ENCODE measurements at regions not wholly inside any gene's neighbourhood (a gene's known extent, or its start where the extent isn't known, plus 50 kb on each side); places are given as distances from the start of the nearest gene placed in this dataset.

GRCh38 chr6:164042212-164042611, 627.7 kb downstream of the QKI start:
- TF ChIP-seq, protein P1, sequence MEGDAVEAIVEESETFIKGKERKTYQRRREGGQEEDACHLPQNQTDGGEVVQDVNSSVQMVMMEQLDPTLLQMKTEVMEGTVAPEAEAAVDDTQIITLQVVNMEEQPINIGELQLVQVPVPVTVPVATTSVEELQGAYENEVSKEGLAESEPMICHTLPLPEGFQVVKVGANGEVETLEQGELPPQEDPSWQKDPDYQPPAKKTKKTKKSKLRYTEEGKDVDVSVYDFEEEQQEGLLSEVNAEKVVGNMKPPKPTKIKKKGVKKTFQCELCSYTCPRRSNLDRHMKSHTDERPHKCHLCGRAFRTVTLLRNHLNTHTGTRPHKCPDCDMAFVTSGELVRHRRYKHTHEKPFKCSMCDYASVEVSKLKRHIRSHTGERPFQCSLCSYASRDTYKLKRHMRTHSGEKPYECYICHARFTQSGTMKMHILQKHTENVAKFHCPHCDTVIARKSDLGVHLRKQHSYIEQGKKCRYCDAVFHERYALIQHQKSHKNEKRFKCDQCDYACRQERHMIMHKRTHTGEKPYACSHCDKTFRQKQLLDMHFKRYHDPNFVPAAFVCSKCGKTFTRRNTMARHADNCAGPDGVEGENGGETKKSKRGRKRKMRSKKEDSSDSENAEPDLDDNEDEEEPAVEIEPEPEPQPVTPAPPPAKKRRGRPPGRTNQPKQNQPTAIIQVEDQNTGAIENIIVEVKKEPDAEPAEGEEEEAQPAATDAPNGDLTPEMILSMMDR (IDR thresholded peaks at IDR 0.05; ENCODE audit: insufficient read depth, missing control alignments), result no peak
- DNase-seq (ENCODE audit: insufficient read length, low spot score), result no peak
- no peak for FAIRE-seq

DNA sequence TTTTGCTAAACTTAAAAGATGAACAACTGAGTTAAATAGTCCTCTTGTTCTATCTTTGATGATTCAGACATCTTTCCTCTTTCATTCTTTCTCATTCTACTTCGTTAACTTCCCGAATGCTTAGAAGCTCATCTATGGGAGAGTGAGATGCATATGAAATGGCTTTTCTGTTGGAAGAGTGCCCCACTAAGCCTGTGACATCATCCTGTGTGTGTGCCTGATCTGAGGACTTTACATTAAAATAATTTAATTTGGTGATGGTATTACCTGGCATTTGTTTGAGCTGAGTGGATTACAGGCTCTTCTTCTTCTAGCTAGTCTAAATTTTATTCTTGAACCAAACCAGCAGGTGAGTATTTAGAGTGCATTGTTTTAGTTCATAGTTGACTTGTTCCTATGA, 626.5 kb downstream of the QKI start:
- no peak for DNase-seq (ENCODE audit: insufficient read length, low spot score)
- FAIRE-seq, result no peak
- TF ChIP-seq, protein P1 (IDR thresholded peaks at IDR 0.05; ENCODE audit: insufficient read depth, missing control alignments), result no peak

DNA sequence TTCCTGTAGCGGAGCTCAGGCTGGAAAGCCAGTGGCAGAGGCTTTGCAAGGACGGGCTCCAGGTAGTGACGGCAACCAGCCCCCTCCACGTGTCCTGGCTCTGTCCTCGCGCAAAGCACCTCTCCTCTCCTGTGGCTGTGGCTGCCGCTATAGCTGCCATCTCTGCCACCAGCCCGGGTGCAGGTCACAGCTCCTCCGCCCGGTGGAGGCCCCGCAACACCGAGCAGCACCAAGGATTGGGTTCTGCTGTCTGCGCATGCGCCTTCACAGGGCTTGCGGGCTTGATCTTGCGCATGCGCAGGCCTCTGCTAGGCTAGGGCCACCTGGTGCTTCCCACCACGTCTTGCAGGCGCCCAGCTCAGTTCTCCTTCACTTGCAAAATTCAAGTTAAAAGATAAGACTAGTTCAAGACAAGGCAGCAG, 625.4 kb downstream of the QKI start:
- no peak for FAIRE-seq
- DNase-seq (ENCODE audit: insufficient read length, low spot score), result no peak
- TF ChIP-seq, protein P1 (IDR thresholded peaks at IDR 0.05; ENCODE audit: insufficient read depth, missing control alignments), result no peak

DNA sequence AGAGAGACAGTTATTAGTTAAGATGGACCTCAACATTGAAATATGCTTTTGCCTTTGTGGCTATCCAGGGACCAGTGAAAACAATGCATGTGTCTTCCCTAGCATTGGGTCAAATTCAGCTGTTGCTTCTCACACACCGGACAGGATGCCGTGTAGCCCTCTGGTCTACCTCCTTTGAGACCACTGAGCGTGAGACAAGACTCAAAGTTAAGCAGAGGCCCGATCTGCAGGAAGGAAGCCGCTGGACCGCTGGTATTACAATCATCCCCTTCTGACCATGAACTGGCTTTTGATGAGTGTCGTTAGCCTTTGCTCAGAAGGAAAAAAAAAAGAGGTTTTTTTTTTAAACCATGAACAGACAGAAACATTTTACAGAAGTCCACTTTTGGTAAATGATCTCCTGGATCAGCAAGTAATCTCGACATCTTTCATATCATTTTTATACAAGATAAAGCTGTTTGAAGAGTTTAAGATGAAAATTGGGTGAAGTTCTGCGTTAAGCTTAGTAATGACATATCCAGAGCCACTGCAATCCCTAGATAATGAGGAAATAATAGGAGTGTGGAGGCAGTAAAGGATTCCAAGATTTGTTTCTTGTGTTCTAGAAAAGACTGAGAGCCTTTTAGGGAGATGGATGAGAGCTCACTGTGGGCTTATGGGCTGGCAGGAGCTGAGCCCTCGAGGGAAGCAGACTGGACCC, 622.8 kb downstream of the QKI start:
- no peak for DNase-seq (ENCODE audit: insufficient read length, low spot score)
- FAIRE-seq, result no peak
- TF ChIP-seq, protein P1 (IDR thresholded peaks at IDR 0.05; ENCODE audit: insufficient read depth, missing control alignments), result no peak

- FAIRE-seq, result no peak
- no peak for DNase-seq (ENCODE audit: insufficient read length, low spot score)
- TF ChIP-seq, protein P1 (IDR thresholded peaks at IDR 0.05; ENCODE audit: insufficient read depth, missing control alignments), result no peak
Observed at GRCh38 chr6:164035900-164036485, 621.5 kb downstream of the QKI start.

DNA sequence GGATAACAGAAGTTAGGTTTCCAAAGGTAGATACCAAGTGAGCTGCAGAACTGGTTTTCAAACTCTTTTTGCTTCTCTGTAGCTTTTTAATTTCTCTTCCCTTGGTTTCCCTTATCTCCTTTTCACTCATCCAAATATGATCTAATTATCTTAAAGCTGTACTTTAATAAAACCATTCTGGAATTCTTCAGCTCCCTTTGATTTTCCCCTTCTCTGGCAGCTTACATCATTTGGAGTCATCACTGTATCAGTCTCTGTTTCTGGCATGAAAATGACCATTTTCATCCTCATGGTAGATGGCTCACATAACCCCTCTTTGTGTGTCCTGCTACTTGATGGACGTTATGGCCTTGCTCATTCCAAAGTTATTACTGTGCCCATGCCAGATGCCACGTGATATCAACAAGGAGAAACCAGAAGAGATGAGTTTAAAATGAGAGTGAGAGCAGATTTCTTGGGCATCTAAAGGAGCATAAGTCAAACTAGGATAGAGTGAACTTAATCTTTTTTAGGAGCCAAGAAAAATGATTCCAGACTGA, 620.2 kb downstream of the QKI start:
- no peak for DNase-seq (ENCODE audit: insufficient read length, low spot score)
- no peak for FAIRE-seq
- TF ChIP-seq, protein P1 (IDR thresholded peaks at IDR 0.05; ENCODE audit: insufficient read depth, missing control alignments), result no peak

DNA sequence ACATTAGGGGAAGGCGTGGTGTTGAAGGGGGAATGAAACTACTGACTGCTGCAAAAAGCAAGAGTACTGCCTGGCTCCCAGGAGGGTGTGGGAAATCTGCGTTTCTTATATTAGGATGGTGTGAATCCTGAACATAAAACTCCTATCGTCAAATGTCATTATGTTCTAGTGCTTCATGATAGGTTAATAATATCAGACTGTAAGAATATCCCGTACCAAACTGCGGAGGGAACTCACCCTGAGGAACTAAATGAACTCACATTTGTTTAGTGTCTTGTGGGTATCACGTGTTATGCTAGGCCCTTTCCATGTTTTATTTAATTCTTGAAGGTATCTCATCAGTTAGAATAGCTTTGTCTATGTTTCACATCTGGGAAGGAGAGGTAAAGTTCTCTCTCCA, 610.7 kb downstream of the QKI start:
- DNase-seq (ENCODE audit: insufficient read length, low spot score), result no peak
- no peak for FAIRE-seq
- TF ChIP-seq, protein P1 (IDR thresholded peaks at IDR 0.05; ENCODE audit: insufficient read depth, missing control alignments), result no peak
